ENCODE measurements at regions not wholly inside any gene's neighbourhood (a gene's known extent, or its start where the extent isn't known, plus 50 kb on each side); places are given as distances from the start of the nearest gene placed in this dataset.

DNA sequence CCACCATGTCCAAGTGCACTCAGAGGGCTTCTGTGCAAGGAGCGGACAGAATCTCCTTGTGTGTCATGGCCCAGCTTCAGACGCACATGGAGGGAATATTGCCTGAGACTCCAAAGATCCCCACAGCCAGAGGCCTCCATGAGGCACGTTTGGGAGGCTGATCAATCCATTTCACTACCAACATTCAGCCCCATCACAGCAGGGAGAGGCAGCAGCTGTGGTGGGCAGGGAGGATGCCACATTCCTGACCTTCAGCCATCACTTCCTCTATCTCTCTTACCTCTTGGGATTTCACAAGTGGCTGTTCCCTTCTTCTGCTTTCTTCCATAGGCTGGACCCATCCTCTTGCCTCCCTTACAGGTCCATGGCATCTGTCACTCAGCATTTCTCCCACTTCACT, 82.4 kb upstream of the MBNL2 start:
- FAIRE-seq: no peak

DNA sequence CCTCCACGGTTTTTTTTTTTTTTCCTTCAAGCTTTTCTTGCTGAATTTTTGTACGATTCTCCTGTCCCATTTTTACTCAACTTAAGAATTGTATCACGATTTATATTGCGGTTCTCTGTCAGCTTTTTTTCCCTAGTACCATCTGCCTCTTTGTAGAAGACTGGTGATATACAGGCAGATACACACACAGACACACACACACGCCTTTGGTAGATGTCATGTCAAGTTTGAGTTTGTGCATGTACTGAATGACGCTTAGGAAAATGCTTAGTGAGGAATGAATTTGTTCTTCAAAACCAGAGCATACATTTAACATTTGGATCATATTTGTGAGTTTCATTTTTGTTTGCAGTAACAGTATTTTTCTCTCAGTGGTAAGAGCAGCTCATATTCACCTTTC, 82.0 kb upstream of the MBNL2 start:
- FAIRE-seq: no peak

DNA sequence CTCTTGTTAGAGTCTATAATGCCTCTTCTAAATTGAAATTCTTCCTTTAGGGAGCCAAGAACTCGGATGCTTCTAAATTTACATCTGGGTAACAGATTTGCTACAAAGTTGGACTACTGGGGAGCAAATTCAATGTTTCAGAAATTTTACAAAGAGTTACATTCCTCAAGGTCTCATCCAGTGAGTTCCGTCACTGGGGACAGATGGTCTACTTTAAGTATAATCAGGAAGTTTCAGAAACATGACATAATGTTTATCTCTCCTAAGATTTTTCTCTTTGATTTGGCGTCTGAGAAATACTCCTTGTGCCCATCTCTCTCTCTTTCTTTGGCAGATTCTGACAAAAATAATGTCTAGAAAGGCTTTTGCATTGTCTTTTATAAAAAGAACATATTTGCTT, 81.5 kb upstream of the MBNL2 start:
- FAIRE-seq: no peak

DNA sequence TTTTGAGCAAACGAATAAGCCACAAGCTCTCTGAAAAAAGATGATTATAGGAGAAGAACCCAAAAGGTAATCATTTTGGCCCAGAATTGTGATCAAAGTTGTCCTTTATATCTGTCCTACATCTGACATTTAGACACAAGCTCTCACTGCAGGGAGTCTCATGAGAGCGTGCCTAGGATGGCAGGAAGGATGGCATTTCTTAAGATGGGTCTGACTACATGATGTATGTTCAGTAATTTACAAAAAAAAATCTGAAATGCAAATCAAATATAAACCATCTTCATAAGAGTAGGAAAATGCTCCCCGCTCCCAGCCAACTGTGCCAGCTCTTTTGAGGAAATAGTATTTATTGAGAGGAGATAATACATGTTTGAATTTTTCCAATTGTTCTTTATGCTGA, 81.0 kb upstream of the MBNL2 start:
- FAIRE-seq: no peak

DNA sequence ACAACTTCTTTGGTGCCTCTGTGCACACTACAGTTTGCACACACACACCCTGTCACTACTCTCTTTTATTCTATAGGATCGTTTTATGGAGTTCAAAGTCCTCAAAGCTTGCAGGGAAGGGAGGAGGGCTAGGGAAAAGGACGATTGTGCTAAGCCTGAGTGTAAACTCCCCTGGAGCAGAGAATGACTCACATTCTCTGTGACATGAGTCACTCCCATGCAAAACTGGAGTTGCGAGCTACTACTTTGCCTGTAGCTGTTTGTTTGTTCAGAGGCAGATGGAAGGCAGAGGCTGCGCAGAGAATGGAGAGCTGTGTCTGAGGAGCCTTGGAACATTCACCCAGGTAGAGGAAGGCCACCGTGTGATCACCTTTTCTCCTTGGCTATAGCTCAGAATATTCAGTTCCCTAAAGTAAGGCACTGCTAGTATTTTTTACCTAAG, 80.5 kb upstream of the MBNL2 start:
- no peak for FAIRE-seq

DNA sequence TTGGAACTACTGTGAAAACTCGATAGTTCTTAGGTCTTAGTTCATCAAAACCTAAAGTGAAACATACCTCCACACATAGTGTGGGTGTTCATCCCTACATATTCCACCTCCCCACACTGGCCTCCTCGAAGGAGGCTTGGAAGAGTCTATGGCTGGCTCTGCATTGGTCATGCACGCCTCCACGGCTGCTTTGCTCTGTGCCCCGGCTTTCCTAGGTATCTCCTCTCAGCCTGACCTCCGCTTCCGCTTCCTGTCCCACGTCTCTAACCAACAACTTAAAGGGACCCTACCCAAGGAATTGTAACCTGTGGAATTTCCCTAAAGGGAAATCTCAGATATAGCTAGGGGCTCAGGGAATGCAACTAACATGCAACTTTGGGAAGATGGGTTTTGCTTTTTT, 79.7 kb upstream of the MBNL2 start:
- FAIRE-seq: no peak

DNA sequence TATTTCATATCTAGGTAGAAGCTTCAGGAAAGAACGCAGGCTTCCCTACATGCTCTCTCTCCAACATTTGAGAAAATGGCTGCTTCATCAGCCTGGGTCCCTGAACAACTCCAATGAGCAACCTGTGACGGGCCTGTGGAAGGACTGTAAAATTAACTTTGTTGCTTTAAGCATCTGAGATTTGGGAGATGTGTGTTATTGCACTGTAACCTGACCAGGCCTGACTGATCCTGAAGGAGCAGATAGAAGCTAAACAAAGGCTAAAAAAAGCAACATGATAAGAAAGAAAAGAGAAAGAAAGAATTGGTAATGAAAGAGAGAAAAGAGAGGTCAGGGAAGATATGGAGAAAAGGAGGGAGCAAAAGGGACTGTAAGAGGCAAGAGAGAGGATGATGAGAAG, 77.1 kb upstream of the MBNL2 start:
- no peak for FAIRE-seq

DNA sequence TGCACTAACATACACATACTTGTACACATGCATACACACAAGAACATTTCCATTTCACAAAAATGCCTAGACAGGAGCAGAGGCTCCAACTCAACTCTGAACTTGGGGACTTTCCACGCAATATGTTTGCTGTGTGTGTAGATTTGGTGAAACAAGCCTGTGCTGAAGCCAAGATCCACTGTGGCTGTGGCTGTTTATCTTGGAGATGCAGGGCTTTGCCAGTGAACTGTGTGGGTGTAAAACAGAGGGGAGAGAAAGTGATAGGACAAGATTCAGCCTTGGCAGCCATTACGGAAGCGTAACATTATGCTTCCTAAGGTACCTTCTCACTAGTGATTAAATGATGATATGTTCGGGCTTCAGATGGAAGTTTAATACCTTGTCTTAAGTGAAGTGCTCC, 73.2 kb upstream of the MBNL2 start:
- FAIRE-seq: no peak

DNA sequence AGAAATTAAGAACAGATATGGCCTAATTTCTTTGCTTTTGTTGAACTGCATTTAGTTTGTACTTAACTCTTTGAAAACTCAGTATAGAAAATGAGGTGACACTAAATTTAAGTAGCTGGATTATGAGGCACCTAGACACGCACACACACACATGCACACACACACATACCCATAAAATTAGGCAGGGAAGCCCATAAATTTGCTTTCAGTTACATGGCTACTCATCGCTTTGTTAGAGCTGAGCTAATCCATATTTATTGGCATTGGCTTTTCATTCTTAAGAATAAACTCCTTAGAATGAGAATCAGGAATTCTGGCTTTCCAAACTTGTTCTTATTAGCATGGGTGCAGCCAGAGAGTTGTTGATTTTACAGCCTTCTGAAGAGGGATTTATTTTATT, 61.7 kb upstream of the MBNL2 start:
- FAIRE-seq: no peak

- FAIRE-seq: no peak
Measured at GRCh38 chr13:97161582-97162231, 60.4 kb upstream of the MBNL2 start.

GRCh38 chr13:97165502-97166425, 56.4 kb upstream of the MBNL2 start:
- FAIRE-seq: no peak

GRCh38 chr13:97171136-97171535, 51.0 kb upstream of the MBNL2 start:
- no peak for FAIRE-seq

All from A204.1 (cell line).